Stomach (tissue), 4 donors: ENCODE measurements at regions not wholly inside any gene's neighbourhood (a gene's known extent, or its start where the extent isn't known, plus 50 kb on each side); places are given as distances from the start of the nearest gene placed in this dataset.

Experiments used
- CTCF ChIP-seq, 7 experiments: fragments of 450-650 bp in 4 of 7; fragments of 200-600 bp in 3 of 7; sonication (generic) in 3 of 7; IDR thresholded peaks; one replicate each; pipeline ENCODE4 v1.5.1; 2016 to 2019; ENCODE audit warnings: antibody characterized with exemption in 7 of 7, control low read depth in 2 of 7, mild to moderate bottlenecking in 1 of 7
- POLR2A ChIP-seq, 4 donors: fragments of 450-650 bp; IDR thresholded peaks; one replicate each; pipeline ENCODE4 v1.6.1; 2016; ENCODE audit warnings: antibody characterized with exemption in 4 of 4, control low read depth in 2 of 4, mild to moderate bottlenecking in 1 of 4, moderate library complexity in 1 of 4
- POLR2AphosphoS5 ChIP-seq, 3 donors: sonication (generic); formaldehyde crosslinking; IDR thresholded peaks; one replicate each; pipeline ENCODE4 v1.6.1; 2016; ENCODE audit warnings: antibody characterized with exemption in 3 of 3

- TF ChIP-seq CTCF (IDR thresholded peaks at IDR 0.05) (no peak), POLR2A (IDR thresholded peaks at IDR 0.05) (no peak), POLR2AphosphoS5 (IDR thresholded peaks at IDR 0.05) (no peak)
Measured at GRCh38 chr15:48066456-48066855, 54.3 kb upstream of the SLC24A5 start.
